Endothelial cell of umbilical vein (primary cell): ENCODE measurements at regions not wholly inside any gene's neighbourhood (a gene's known extent, or its start where the extent isn't known, plus 50 kb on each side); places are given as distances from the start of the nearest gene placed in this dataset.

Source experiments
- BruUV-seq: library from RNA; stranded (reverse); fragments of 400-500 nt; replicated peaks from 2 replicates; lab custom pipeline; 2021; lab: Mats Ljungman, UMichigan
- CTCF ChIA-PET: fragments of 300-600, 350-600 bp; sonication (Branson Sonifier 250); formaldehyde crosslinking; loops from one replicate; lab custom pipeline; 2021; ENCODE audit warnings: antibody characterized with exemption, inconsistent platforms; lab: Charles Lee
- POLR2A ChIA-PET: fragments of 300-600, 350-600 bp; sonication (Branson Sonifier 250); formaldehyde crosslinking; loops from one replicate; lab custom pipeline; 2021; ENCODE audit warnings: antibody characterized with exemption, inconsistent platforms; lab: Charles Lee
- DNase-seq: peaks from one replicate; pipeline ENCODE4 v3.0.0-alpha.2; 2011; ENCODE audit warnings: low read depth, low spot score
- FAIRE-seq: peaks from 2 replicates; lab custom pipeline; 2011; peaks lifted over from hg19 to GRCh38; lab: Jason Lieb, UNC
- H2AFZ ChIP-seq: 2 replicates; pipeline ENCODE4 v1.6.0; 2012; ENCODE audit warnings: low read depth, low read length, control low read depth, inconsistent platforms
- H3K27ac ChIP-seq: 2 replicates; pipeline ENCODE4 v1.5.1; 2011; ENCODE audit warnings: low read depth, mild to moderate bottlenecking, control low read depth, low read length, moderate library complexity; ENCODE audit not compliant: insufficient read depth
- H3K27me3 ChIP-seq, 2 experiments: 2 replicates each; pipeline versions ENCODE4 v1.6.0 to v1.6.1; 2011; ENCODE audit warnings: low read length in 2 of 2, mixed read lengths in 1 of 2; ENCODE audit not compliant: control insufficient read depth in 2 of 2, insufficient read depth in 2 of 2
- H3K36me3 ChIP-seq, 2 experiments: 2 replicates in 1 of 2; 3 replicates in 1 of 2; pipeline ENCODE4 v1.5.1; 2011; ENCODE audit warnings: low read length in 2 of 2, mild to moderate bottlenecking in 1 of 2, moderate library complexity in 1 of 2; ENCODE audit not compliant: control insufficient read depth in 2 of 2, insufficient read depth in 2 of 2; ENCODE audit errors: extremely low read depth in 1 of 2
- H3K4me1 ChIP-seq: 3 replicates; pipeline ENCODE4 v1.5.1; 2011; ENCODE audit warnings: mild to moderate bottlenecking, low read length; ENCODE audit not compliant: control insufficient read depth, insufficient read depth; ENCODE audit errors: extremely low read depth
- H3K4me2 ChIP-seq: 2 replicates; pipeline ENCODE4 v1.6.1; 2011; ENCODE audit warnings: low read length, control low read depth, mixed read lengths; ENCODE audit not compliant: insufficient read depth
- H3K4me3 ChIP-seq, 3 experiments: fragments of 200-600 bp in 1 of 3; sonication (generic), shearing (Covaris generic) in 1 of 3; replicated peaks in 1 of 3; 2 replicates each; pipeline ENCODE4 v1.5.1; 2011 to 2016; ENCODE audit warnings: control low read depth in 3 of 3, low read length in 3 of 3, mild to moderate bottlenecking in 2 of 3, inconsistent platforms in 1 of 3, low read depth in 1 of 3, moderate library complexity in 1 of 3; ENCODE audit not compliant: insufficient read depth in 1 of 3
- H3K79me2 ChIP-seq: 2 replicates; pipeline ENCODE4 v1.6.0; 2012; ENCODE audit warnings: low read length, inconsistent platforms; ENCODE audit not compliant: control insufficient read depth, insufficient read depth
- H3K9ac ChIP-seq: replicated peaks from 2 replicates; pipeline ENCODE3; 2011; ENCODE audit warnings: low read length, control low read depth; ENCODE audit not compliant: insufficient read depth; ENCODE audit errors: extremely low read depth
- H3K9me1 ChIP-seq: replicated peaks from 3 replicates; pipeline ENCODE4 v1.6.0; 2011; ENCODE audit warnings: mild to moderate bottlenecking, low read length; ENCODE audit not compliant: control insufficient read depth, insufficient read depth; ENCODE audit errors: extremely low read depth
- H3K9me3 ChIP-seq: replicated peaks from 2 replicates; pipeline ENCODE4 v1.5.1; 2012; ENCODE audit warnings: low read length, inconsistent platforms; ENCODE audit not compliant: control insufficient read depth, insufficient read depth
- H4K20me1 ChIP-seq: replicated peaks from 2 replicates; pipeline ENCODE3; 2011; ENCODE audit warnings: mild to moderate bottlenecking, low read length; ENCODE audit not compliant: control insufficient read depth, insufficient read depth; ENCODE audit errors: extremely low read depth
- CTCF ChIP-seq, 2 donors: IDR thresholded peaks; 1 replicate in 1 of 2; 2 replicates in 1 of 2; pipeline ENCODE4 v1.5.1; 2011; ENCODE audit warnings: low read length in 2 of 2, mild to moderate bottlenecking in 2 of 2, moderate library complexity in 2 of 2, control low read depth in 1 of 2, inconsistent platforms in 1 of 2, low read depth in 1 of 2; ENCODE audit not compliant: insufficient read depth in 1 of 2; ENCODE audit errors: extremely low read depth in 1 of 2
- EZH2 ChIP-seq: IDR thresholded peaks from 2 replicates; pipeline ENCODE4 v1.6.1; 2012; ENCODE audit warnings: borderline replicate concordance, low read depth, mild to moderate bottlenecking, moderate library complexity, low read length, inconsistent platforms; ENCODE audit not compliant: severe bottlenecking
- FOS ChIP-seq: IDR thresholded peaks from 2 replicates; pipeline ENCODE4 v1.6.1; 2011; ENCODE audit warnings: mild to moderate bottlenecking, low read length, moderate library complexity, borderline replicate concordance; ENCODE audit not compliant: insufficient read depth
- GATA2 ChIP-seq: IDR thresholded peaks from 2 replicates; pipeline ENCODE4 v1.7.0; 2011; ENCODE audit warnings: low read depth, mild to moderate bottlenecking, moderate library complexity, mixed read lengths, low read length; ENCODE audit not compliant: insufficient read length, insufficient read depth
- JUN ChIP-seq: IDR thresholded peaks from 2 replicates; pipeline ENCODE4 v1.6.1; 2011; ENCODE audit warnings: borderline replicate concordance, low read depth; ENCODE audit not compliant: insufficient read length, insufficient read depth
- MYC ChIP-seq: IDR thresholded peaks from one replicate; pipeline ENCODE4 v1.6.1; 2011; ENCODE audit warnings: mild to moderate bottlenecking, low read depth, low read length
- POLR2A ChIP-seq: IDR thresholded peaks from 2 replicates; pipeline ENCODE4 v1.6.1; 2012; ENCODE audit warnings: low read depth, mild to moderate bottlenecking, control low read depth, low read length
- POLR2AphosphoS5 ChIP-seq: IDR thresholded peaks from 2 replicates; pipeline ENCODE4 v1.6.1; 2012; ENCODE audit warnings: low read depth, mild to moderate bottlenecking, control low read depth, low read length, moderate library complexity; ENCODE audit not compliant: insufficient read depth
- dilution Hi-C: fragments of 300-500 bp; cut with MboI; formaldehyde crosslinking; loops from one replicate; pipeline ENCODE4 v1.15.0; 2019; ENCODE audit warnings: low sequenced_read_pairs; ENCODE audit not compliant: extremely low pct_ligation_motif_present
- intact Hi-C: fragments of 100-400 bp; cut with micrococcal nuclease; formaldehyde crosslinking; loops from one replicate; pipeline ENCODE4 v1.10.0; 2022
- TF ChIP-seq, protein P1 (sequence below): IDR thresholded peaks from 2 replicates; pipeline ENCODE4 v1.6.1; 2011; ENCODE audit not compliant: insufficient read depth, insufficient read length

DNA sequence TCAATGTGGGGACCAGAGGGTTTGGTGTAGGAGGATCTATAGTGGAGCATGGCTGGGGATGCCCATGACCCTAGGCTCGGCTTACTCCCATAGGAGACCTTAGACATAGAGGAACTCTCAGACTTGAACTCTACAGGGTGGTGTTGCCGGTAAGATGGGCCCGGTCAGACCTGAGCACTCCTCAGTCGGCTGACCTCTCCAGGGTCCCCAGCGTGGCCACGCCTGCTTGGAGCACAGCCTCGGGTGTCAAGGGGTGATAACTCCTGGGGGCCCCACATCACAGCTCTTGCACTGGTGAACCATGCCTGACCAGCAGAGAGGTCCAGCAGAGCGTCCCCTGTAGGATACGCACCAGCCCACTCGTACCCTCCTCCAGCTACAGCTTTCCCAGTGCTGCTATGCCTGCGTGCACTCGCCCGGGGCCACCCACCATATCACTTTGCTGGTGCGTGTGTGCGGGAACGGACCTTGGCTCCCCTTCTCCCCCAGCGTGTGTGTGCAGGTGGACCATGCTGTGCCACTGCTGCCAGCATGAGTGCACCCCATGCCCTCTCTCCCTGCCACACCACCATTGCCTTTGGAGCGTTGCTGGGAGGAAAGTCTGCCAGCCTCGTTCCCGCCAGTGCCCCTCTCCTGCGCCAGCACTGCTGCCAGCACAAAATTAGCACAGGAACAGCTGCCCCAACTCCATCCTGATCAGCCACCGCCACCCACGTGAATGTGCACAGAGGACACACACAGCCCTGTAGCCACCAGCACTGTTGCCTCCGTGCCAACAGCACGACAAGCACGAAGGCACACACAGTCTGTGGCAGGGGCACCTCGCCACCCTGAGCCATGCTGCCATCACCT lies 806.6 kb downstream of the GLUD2 start:
- H3K9me1 ChIP-seq: no peaks in the 10 kb centered on the region

More for the DNA sequence above, 806.6 kb downstream of the GLUD2 start:
- no peaks in the 10 kb centered on the region for H3K4me1 ChIP-seq
- no peaks in the 10 kb centered on the region for H3K36me3 ChIP-seq
- H3K27me3 ChIP-seq: no peaks in the 10 kb centered on the region
- dilution Hi-C loops: no loop called here
- BruUV-seq: no TSS peak
- CTCF ChIA-PET: no interaction called here
- no peak overlapping the region for H3K9ac ChIP-seq
- H3K27ac ChIP-seq: no peak overlapping the region
- H3K9me3 ChIP-seq: no peaks in the 10 kb centered on the region
- H3K4me2 ChIP-seq: no peak overlapping the region
- no peaks in the 10 kb centered on the region for H3K79me2 ChIP-seq
- POLR2A ChIA-PET: no interaction called here
- no peaks in the 10 kb centered on the region for H4K20me1 ChIP-seq
- H2AFZ ChIP-seq: no peak overlapping the region
- no peak for DNase-seq
- intact Hi-C loops: no loop called here
- TF ChIP-seq CTCF (IDR thresholded peaks at IDR 0.05; ENCODE audit: extremely low read depth in 1 of 2, insufficient read depth in 1 of 2, low read depth in 1 of 2, low read length in 2 of 2) (no peak), JUN (no peak), POLR2AphosphoS5 (no peak), GATA2 (no peak), MYC (no peak), FOS (no peak), POLR2A (no peak), EZH2 (no peak)
- TF ChIP-seq, protein P1, sequence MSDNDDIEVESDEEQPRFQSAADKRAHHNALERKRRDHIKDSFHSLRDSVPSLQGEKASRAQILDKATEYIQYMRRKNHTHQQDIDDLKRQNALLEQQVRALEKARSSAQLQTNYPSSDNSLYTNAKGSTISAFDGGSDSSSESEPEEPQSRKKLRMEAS: no peak
- H3K4me3 ChIP-seq: no peak overlapping the region
- FAIRE-seq: no peak
